ENCODE measurements at regions not wholly inside any gene's neighbourhood (a gene's known extent, or its start where the extent isn't known, plus 50 kb on each side); places are given as distances from the start of the nearest gene placed in this dataset.
"Not testable (repeated sequence)": the region's sequence is repeated elsewhere in the genome, so short reads cannot be mapped to it uniquely, and the experiment has no call there.

GRCh38 chr14:84927096-84927827 is 602.7 kb upstream of the FLRT2 start:
- no peak for DNase-seq

GRCh38 chr14:84929086-84929485 is 600.9 kb upstream of the FLRT2 start:
- no peak for DNase-seq

- no peak for DNase-seq
These were observed 600.1 kb upstream of the FLRT2 start for GRCh38 chr14:84929834-84930233.

- DNase-seq: no peak
These were observed 592.9 kb upstream of the FLRT2 start for GRCh38 chr14:84937016-84937415.

GRCh38 chr14:84937449-84937848 is 592.5 kb upstream of the FLRT2 start:
- DNase-seq: no peak

GRCh38 chr14:84944901-84945300 is 585.0 kb upstream of the FLRT2 start:
- not testable (repeated sequence) for DNase-seq

GRCh38 chr14:84959851-84960520 is 570.0 kb upstream of the FLRT2 start:
- DNase-seq: no peak

GRCh38 chr14:84961637-84962036 is 568.3 kb upstream of the FLRT2 start:
- no peak for DNase-seq

- no peak for DNase-seq
These were observed 566.4 kb upstream of the FLRT2 start for GRCh38 chr14:84963518-84963917.

- no peak for DNase-seq
These were observed 564.7 kb upstream of the FLRT2 start for GRCh38 chr14:84965279-84965678.

GRCh38 chr14:84969501-84969900 is 560.4 kb upstream of the FLRT2 start:
- DNase-seq: no peak

- DNase-seq: no peak
These were observed 554.6 kb upstream of the FLRT2 start for GRCh38 chr14:84975241-84975902.

GRCh38 chr14:84976805-84977204 is 553.1 kb upstream of the FLRT2 start:
- DNase-seq: no peak

GRCh38 chr14:84987042-84987441 is 542.9 kb upstream of the FLRT2 start:
- DNase-seq: no peak

GRCh38 chr14:84988357-84988756 is 541.6 kb upstream of the FLRT2 start:
- DNase-seq: no peak

GRCh38 chr14:84991021-84991420 is 538.9 kb upstream of the FLRT2 start:
- no peak for DNase-seq

GRCh38 chr14:84998216-84998615 is 531.7 kb upstream of the FLRT2 start:
- no peak for DNase-seq

- no peak for DNase-seq
These were observed 527.1 kb upstream of the FLRT2 start for GRCh38 chr14:85002846-85003245.

GRCh38 chr14:85003805-85004204 is 526.1 kb upstream of the FLRT2 start:
- no peak for DNase-seq

- no peak for DNase-seq
These were observed 520.4 kb upstream of the FLRT2 start for GRCh38 chr14:85009506-85009905.

GRCh38 chr14:85010186-85010585 is 519.8 kb upstream of the FLRT2 start:
- no peak for DNase-seq

GRCh38 chr14:85016496-85016895 is 513.4 kb upstream of the FLRT2 start:
- DNase-seq: no peak

GRCh38 chr14:85023866-85024265 is 506.1 kb upstream of the FLRT2 start:
- DNase-seq: not testable (repeated sequence)

- DNase-seq: no peak
These were observed 505.0 kb upstream of the FLRT2 start for GRCh38 chr14:85024931-85025330.
